Naive thymus-derived CD4-positive, alpha-beta T cell (primary cell): ENCODE measurements at regions not wholly inside any gene's neighbourhood (a gene's known extent, or its start where the extent isn't known, plus 50 kb on each side); places are given as distances from the start of the nearest gene placed in this dataset.
"Not testable (repeated sequence)": the region's sequence is repeated elsewhere in the genome, so short reads cannot be mapped to it uniquely, and the experiment has no call there.

ENCODE experiments used
- ATAC-seq: fragments of 150-1000 bp; cut with Tn5 transposase; 2 replicates; pipeline ENCODE4 v1.10.0; 2021; ENCODE audit warnings: mild to moderate bottlenecking, moderate library complexity
- CTCF ChIA-PET: fragments of 350-600 bp; sonication (Branson Sonifier 250); formaldehyde crosslinking; loops from one replicate; lab custom pipeline; 2021; ENCODE audit warnings: antibody characterized with exemption; lab: Charles Lee
- POLR2A ChIA-PET: fragments of 350-600 bp; sonication (Branson Sonifier 250); formaldehyde crosslinking; loops from one replicate; lab custom pipeline; 2021; ENCODE audit warnings: antibody characterized with exemption, inconsistent platforms; lab: Charles Lee
- DNase-seq, 9 donors: peaks; one replicate each; pipeline versions ENCODE4 v3.0.0 to v3.0.0-alpha.2; 2020 to 2022; ENCODE audit warnings: mixed read lengths in 1 of 9
- H3K27ac ChIP-seq: one replicate; pipeline ENCODE4 v1.7.0; 2013; ENCODE audit warnings: mild to moderate bottlenecking, low read depth, low read length, moderate library complexity
- H3K27me3 ChIP-seq, 2 donors: one replicate each; pipeline ENCODE4 v1.7.0; 2013; ENCODE audit warnings: low read length in 2 of 2, mild to moderate bottlenecking in 2 of 2, moderate library complexity in 2 of 2; ENCODE audit not compliant: control insufficient read depth in 2 of 2, insufficient read depth in 2 of 2
- H3K36me3 ChIP-seq, 3 experiments: 1 replicate in 2 of 3; 2 replicates in 1 of 3; pipeline ENCODE4 v1.7.0; 2013; ENCODE audit warnings: low read length in 3 of 3, mild to moderate bottlenecking in 3 of 3, moderate library complexity in 1 of 3; ENCODE audit not compliant: insufficient read depth in 3 of 3, control insufficient read depth in 2 of 3
- H3K4me1 ChIP-seq, 2 donors: one replicate each; pipeline ENCODE4 v1.7.0; 2013; ENCODE audit warnings: low read length in 2 of 2, mild to moderate bottlenecking in 2 of 2, moderate library complexity in 1 of 2; ENCODE audit not compliant: control insufficient read depth in 2 of 2, insufficient read depth in 2 of 2
- H3K4me3 ChIP-seq: 2 replicates; pipeline ENCODE4 v1.7.0; 2013; ENCODE audit warnings: mild to moderate bottlenecking, low read length
- H3K9me3 ChIP-seq, 3 experiments: 1 replicate in 2 of 3; 2 replicates in 1 of 3; pipeline ENCODE4 v1.7.0; 2013; ENCODE audit warnings: low read length in 3 of 3; ENCODE audit not compliant: control insufficient read depth in 2 of 3
- H3K27ac Mint-ChIP-seq, 9 donors: one replicate each; pipeline ENCODE4 v1.8.0; 2020 to 2022; ENCODE audit warnings: mixed read lengths in 9 of 9, mild to moderate bottlenecking in 8 of 9, moderate library complexity in 5 of 9, inconsistent platforms in 2 of 9
- H3K27me3 Mint-ChIP-seq, 5 donors: one replicate each; pipeline ENCODE4 v1.8.0; 2021 to 2022; ENCODE audit warnings: mixed read lengths in 5 of 5, mild to moderate bottlenecking in 1 of 5
- H3K36me3 Mint-ChIP-seq, 5 donors: one replicate each; pipeline ENCODE4 v1.8.0; 2020 to 2022; ENCODE audit warnings: mixed read lengths in 5 of 5, mild to moderate bottlenecking in 3 of 5, inconsistent platforms in 1 of 5
- H3K4me1 Mint-ChIP-seq, 7 donors: one replicate each; pipeline ENCODE4 v1.8.0; 2020 to 2022; ENCODE audit warnings: mixed read lengths in 7 of 7, mild to moderate bottlenecking in 3 of 7, inconsistent platforms in 1 of 7
- H3K4me3 Mint-ChIP-seq, 10 donors: one replicate each; pipeline ENCODE4 v1.8.0; 2020 to 2022; ENCODE audit warnings: mild to moderate bottlenecking in 10 of 10, mixed read lengths in 10 of 10, moderate library complexity in 6 of 10, inconsistent platforms in 2 of 10
- H3K9me3 Mint-ChIP-seq, 11 donors: one replicate each; pipeline ENCODE4 v1.8.0; 2020 to 2022; ENCODE audit warnings: mixed read lengths in 11 of 11, mild to moderate bottlenecking in 4 of 11, inconsistent platforms in 1 of 11, moderate library complexity in 1 of 11
- intact Hi-C, 2 donors: fragments of 100-400 bp; cut with micrococcal nuclease; formaldehyde crosslinking; loops; one replicate each; pipeline ENCODE4 v1.15.1; 2023

- intact Hi-C loops, H3K9me3 Mint-ChIP-seq, H3K27me3 Mint-ChIP-seq, H3K27ac ChIP-seq, H3K9me3 ChIP-seq, POLR2A ChIA-PET, H3K4me3 ChIP-seq, H3K27me3 ChIP-seq, H3K4me1 Mint-ChIP-seq, H3K36me3 ChIP-seq, H3K4me1 ChIP-seq, H3K27ac Mint-ChIP-seq, CTCF ChIA-PET, DNase-seq, H3K36me3 Mint-ChIP-seq, H3K4me3 Mint-ChIP-seq: not testable (repeated sequence)
- ATAC-seq: peak; percentile 33
Observed at GRCh38 chr2:110384109-110384735, 88.4 kb downstream of the LIMS4 start.

DNA sequence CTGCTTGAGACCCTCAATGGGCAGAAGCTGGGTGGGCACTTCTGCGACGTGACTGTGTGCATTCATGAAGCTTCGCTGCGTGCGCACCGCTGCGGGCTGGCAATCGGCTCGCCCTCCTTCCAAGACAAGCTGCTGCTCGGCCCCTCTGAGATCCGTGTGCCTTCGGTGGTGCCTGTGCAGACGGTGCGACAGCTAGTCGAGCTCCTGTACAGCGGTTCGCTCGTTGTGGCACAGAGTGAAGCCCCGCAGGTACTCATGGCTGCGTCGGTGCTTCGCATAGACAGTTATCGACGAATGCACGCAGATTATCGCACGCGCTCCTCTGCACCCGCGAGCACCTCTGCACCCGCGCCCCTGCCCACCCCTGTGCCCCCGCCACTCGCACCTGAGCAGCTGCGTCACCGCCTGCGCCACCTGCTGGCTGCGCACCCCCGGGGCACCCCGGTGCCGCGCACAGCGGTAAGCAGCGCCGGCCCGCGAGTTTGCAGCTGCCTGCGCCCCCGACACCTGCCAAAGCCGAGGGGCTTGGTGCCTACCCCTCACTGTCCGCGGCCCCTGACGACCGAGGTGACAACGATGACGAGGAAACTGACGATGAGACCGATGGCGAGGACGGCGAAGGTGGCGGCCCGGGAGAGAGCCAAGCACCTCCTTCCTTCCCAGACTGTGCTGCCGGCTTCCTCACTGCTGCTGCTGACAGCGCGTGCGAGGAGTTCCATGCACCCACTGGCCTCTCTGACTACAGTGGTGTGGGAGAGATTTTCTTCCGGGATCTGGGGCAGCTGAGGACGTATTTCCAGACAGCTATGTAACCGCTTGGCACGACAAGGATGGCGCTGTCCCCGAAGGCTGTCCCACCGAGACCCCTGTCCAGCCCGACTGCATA lies 89.2 kb downstream of the LIMS4 start:
- H3K9me3 ChIP-seq, H3K36me3 Mint-ChIP-seq, H3K36me3 ChIP-seq, DNase-seq, intact Hi-C loops, CTCF ChIA-PET, H3K4me1 ChIP-seq, H3K9me3 Mint-ChIP-seq, H3K27me3 ChIP-seq, POLR2A ChIA-PET, H3K27ac Mint-ChIP-seq, H3K4me3 Mint-ChIP-seq, H3K27me3 Mint-ChIP-seq, H3K4me1 Mint-ChIP-seq, H3K4me3 ChIP-seq, H3K27ac ChIP-seq: not testable (repeated sequence)
- peak; percentile 87 for ATAC-seq

- H3K27me3 ChIP-seq, H3K4me3 Mint-ChIP-seq, CTCF ChIA-PET, H3K36me3 ChIP-seq, POLR2A ChIA-PET, H3K9me3 ChIP-seq, DNase-seq, H3K36me3 Mint-ChIP-seq, H3K27ac Mint-ChIP-seq, ATAC-seq, intact Hi-C loops, H3K4me1 Mint-ChIP-seq, H3K4me1 ChIP-seq, H3K27ac ChIP-seq, H3K9me3 Mint-ChIP-seq, H3K4me3 ChIP-seq, H3K27me3 Mint-ChIP-seq: not testable (repeated sequence)
Observed at GRCh38 chr2:110373519-110373918, 99.1 kb downstream of the LIMS4 start.

- H3K4me1 ChIP-seq, H3K36me3 Mint-ChIP-seq, ATAC-seq, H3K9me3 ChIP-seq, H3K27ac Mint-ChIP-seq, H3K27ac ChIP-seq, H3K4me3 ChIP-seq, POLR2A ChIA-PET, DNase-seq, intact Hi-C loops, H3K9me3 Mint-ChIP-seq, H3K27me3 ChIP-seq, H3K4me3 Mint-ChIP-seq, CTCF ChIA-PET, H3K36me3 ChIP-seq, H3K4me1 Mint-ChIP-seq, H3K27me3 Mint-ChIP-seq: not testable (repeated sequence)
Observed at GRCh38 chr2:110371633-110372032, 101.0 kb downstream of the LIMS4 start.

- intact Hi-C loops, H3K4me1 ChIP-seq, H3K4me3 Mint-ChIP-seq, H3K27me3 ChIP-seq, CTCF ChIA-PET, H3K27ac Mint-ChIP-seq, H3K4me3 ChIP-seq, H3K9me3 ChIP-seq, H3K4me1 Mint-ChIP-seq, H3K27ac ChIP-seq, H3K9me3 Mint-ChIP-seq, ATAC-seq, DNase-seq, H3K36me3 Mint-ChIP-seq, H3K27me3 Mint-ChIP-seq, POLR2A ChIA-PET, H3K36me3 ChIP-seq: not testable (repeated sequence)
Observed at GRCh38 chr2:110357616-110358015, 115.0 kb downstream of the LIMS4 start.

DNA sequence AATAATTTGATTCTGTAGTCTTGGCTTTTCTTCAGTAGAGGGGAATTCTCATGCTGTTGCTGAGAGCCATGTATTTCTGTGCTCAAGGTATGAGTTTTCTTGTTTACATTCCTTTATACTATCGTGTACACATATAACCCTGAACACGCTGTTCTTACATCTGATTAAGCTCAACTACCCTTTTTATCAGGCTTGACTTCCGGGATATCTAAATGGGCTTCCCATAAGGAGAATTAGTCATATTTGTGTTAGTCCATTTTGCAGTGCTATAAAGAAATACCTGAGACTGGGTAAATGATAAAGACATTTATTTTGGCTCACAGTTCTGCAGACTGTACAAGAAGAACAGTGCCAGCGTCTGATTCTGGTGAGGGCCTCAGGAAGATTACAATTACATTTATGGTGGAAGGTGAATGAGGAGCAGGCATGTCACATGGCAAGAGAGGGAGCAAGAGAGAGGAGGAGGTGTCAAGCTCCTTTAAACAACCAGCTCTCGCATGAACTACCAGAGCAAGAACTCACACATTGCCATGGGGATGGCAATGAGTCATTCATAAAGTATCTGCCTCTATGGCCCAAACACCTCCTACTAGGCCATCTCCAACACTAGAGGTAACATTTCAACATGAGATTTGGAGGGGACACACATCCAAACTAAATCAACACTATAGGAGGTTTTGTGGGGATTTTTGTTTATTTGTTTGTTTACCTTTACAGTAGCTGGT lies 118.2 kb downstream of the LIMS4 start:
- H3K4me3 ChIP-seq, H3K4me1 ChIP-seq, H3K27me3 Mint-ChIP-seq, H3K36me3 ChIP-seq, H3K27ac ChIP-seq, H3K9me3 Mint-ChIP-seq, H3K27ac Mint-ChIP-seq, H3K4me3 Mint-ChIP-seq, DNase-seq, intact Hi-C loops, H3K9me3 ChIP-seq, H3K4me1 Mint-ChIP-seq, H3K27me3 ChIP-seq, POLR2A ChIA-PET, CTCF ChIA-PET, ATAC-seq, H3K36me3 Mint-ChIP-seq: not testable (repeated sequence)
